ENCODE measurements at regions not wholly inside any gene's neighbourhood (a gene's known extent, or its start where the extent isn't known, plus 50 kb on each side); places are given as distances from the start of the nearest gene placed in this dataset.

GRCh38 chr4:14768449-14768848 is 233.8 kb upstream of the CPEB2 start:
- no peak overlapping the region for H2AFZ ChIP-seq (ENCODE audit: low read length)
- DNase-seq (ENCODE audit: low read depth in 1 of 2, low spot score in 2 of 2), result no peak
- H4K5ac ChIP-seq (ENCODE audit: insufficient read length, low read depth, low read length), result no peak overlapping the region
- H2BK5ac ChIP-seq (ENCODE audit: low read depth, low read length), result no peak overlapping the region
- H2AK5ac ChIP-seq (ENCODE audit: low read depth, low read length), result no peak overlapping the region
- no peaks in the 10 kb centered on the region for H3K4me1 ChIP-seq (replicated peaks in 1 of 4; ENCODE audit: control insufficient read depth in 3 of 4, insufficient read depth in 4 of 4, low read length in 3 of 4)
- H3K36me3 ChIP-seq (ENCODE audit: control insufficient read depth in 2 of 4, insufficient read depth in 4 of 4, low read length in 3 of 4), result no peaks in the 10 kb centered on the region
- no peaks in the 10 kb centered on the region for H3K79me1 ChIP-seq (ENCODE audit: low read depth, low read length)
- H3K23ac ChIP-seq (ENCODE audit: insufficient read length), result no peak overlapping the region
- ChIA-PET POLR2A (ENCODE audit: partially characterized antibody) (no interaction called here), CTCF (ENCODE audit: partially characterized antibody) (interaction anchor here (0.6 to 3.4 kb wide), 3 partner anchors 20 to 114 kb away, joined by 3 to 10 read pairs (median 3); no protein-coding TSS in a partner anchor)
- FAIRE-seq, result no peak
- no peak overlapping the region for H2BK20ac ChIP-seq (ENCODE audit: low read length)
- no peak overlapping the region for H4K8ac ChIP-seq (ENCODE audit: extremely low read depth, insufficient read depth, low read length)
- H3K4ac ChIP-seq (replicated peaks; ENCODE audit: insufficient read length, low read depth, low read length), result no peak overlapping the region
- H3K27me3 ChIP-seq (replicated peaks in 1 of 4; ENCODE audit: control insufficient read depth in 3 of 4, extremely low read depth in 1 of 4, insufficient read depth in 3 of 4, low read length in 3 of 4), result 0 out of 7 replicates have a peak, but pooled peaks cover 0 to 2% (median 0%) of the 10 kb centered on the region in 4 experiments
- no peak overlapping the region for H3K4me2 ChIP-seq (ENCODE audit: insufficient read depth in 1 of 2, low read depth in 2 of 2, low read length in 2 of 2)
- no peaks in the 10 kb centered on the region for H3K23me2 ChIP-seq (ENCODE audit: low read depth, low read length)
- no peaks in the 10 kb centered on the region for H3K9me3 ChIP-seq (ENCODE audit: insufficient read depth in 2 of 2, low read depth in 1 of 2, low read length in 1 of 2)
- H3K4me3 ChIP-seq (ENCODE audit: extremely low read depth in 1 of 4, insufficient read depth in 2 of 4, low read depth in 3 of 4, low read length in 4 of 4), result no peak overlapping the region
- no peaks in the 10 kb centered on the region for H4K20me1 ChIP-seq (replicated peaks in 1 of 2; ENCODE audit: control insufficient read depth in 1 of 2, insufficient read depth in 2 of 2, low read length in 2 of 2)
- no peak overlapping the region for H2BK15ac ChIP-seq (ENCODE audit: low read length)
- no peak overlapping the region for H3K56ac ChIP-seq (replicated peaks; ENCODE audit: insufficient read length, low read depth, low read length)
- no peak overlapping the region for H3K9ac ChIP-seq (replicated peaks in 1 of 4; ENCODE audit: extremely low read depth in 1 of 4, low read depth in 3 of 4, low read length in 3 of 4)
- H3K79me2 ChIP-seq (ENCODE audit: control insufficient read depth in 1 of 2, insufficient read depth in 2 of 2, low read length in 2 of 2), result no peaks in the 10 kb centered on the region
- H2BK120ac ChIP-seq (replicated peaks; ENCODE audit: low read depth, low read length), result no peak overlapping the region
- H3K14ac ChIP-seq (ENCODE audit: insufficient read length), result no peak overlapping the region
- no peak overlapping the region for H3K27ac ChIP-seq (ENCODE audit: low read depth, low read length)
- no peak overlapping the region for H2BK12ac ChIP-seq (ENCODE audit: low read depth, low read length)
- no peak overlapping the region for H4K91ac ChIP-seq (replicated peaks; ENCODE audit: insufficient read length, low read length)
- no peak overlapping the region for H3K18ac ChIP-seq (ENCODE audit: extremely low read depth, low read length)
- TF ChIP-seq ATF2 (IDR thresholded peaks at IDR 0.05; ENCODE audit: low read length), result no peak
- no peak for TF ChIP-seq HDAC2 (IDR thresholded peaks at IDR 0.05; ENCODE audit: borderline replicate concordance in 1 of 2, low read depth in 2 of 2, low read length in 2 of 2)
- TF ChIP-seq FOSL1 (IDR thresholded peaks at IDR 0.05; ENCODE audit: insufficient read depth, low read depth, low read length), result no peak
- TF ChIP-seq CBX5 (IDR thresholded peaks at IDR 0.05; ENCODE audit: low read depth, low read length), result no peak
- no peak for TF ChIP-seq MAFK (IDR thresholded peaks at IDR 0.05; ENCODE audit: low read depth, low read length)
- TF ChIP-seq HDAC6 (IDR thresholded peaks at IDR 0.05; ENCODE audit: low read depth, low read length), result no peak
- TF ChIP-seq JUND (IDR thresholded peaks at IDR 0.05; ENCODE audit: low read length), result no peak
- no peak for TF ChIP-seq MAX (IDR thresholded peaks at IDR 0.05)

All from H1 (cell line).